OCI-LY1 (cell line): ENCODE measurements at regions not wholly inside any gene's neighbourhood (a gene's known extent, or its start where the extent isn't known, plus 50 kb on each side); places are given as distances from the start of the nearest gene placed in this dataset.

Source experiments
- EZH2 ChIP-seq: fragments of 200-600 bp; sonication (generic), shearing (Covaris generic); IDR thresholded peaks from 2 replicates; pipeline ENCODE4 v1.8.0; 2017; ENCODE audit warnings: borderline replicate concordance, mixed run types, mild to moderate bottlenecking, antibody characterized with exemption, low read length, moderate library complexity, mixed read lengths
- TF ChIP-seq, protein P1 (sequence below): fragments of 200-600 bp; sonication (generic), shearing (Covaris generic); IDR thresholded peaks from 2 replicates; pipeline ENCODE4 v1.5.1; 2017; ENCODE audit warnings: mild to moderate bottlenecking, antibody characterized with exemption, low read length, moderate library complexity, mixed read lengths

DNA sequence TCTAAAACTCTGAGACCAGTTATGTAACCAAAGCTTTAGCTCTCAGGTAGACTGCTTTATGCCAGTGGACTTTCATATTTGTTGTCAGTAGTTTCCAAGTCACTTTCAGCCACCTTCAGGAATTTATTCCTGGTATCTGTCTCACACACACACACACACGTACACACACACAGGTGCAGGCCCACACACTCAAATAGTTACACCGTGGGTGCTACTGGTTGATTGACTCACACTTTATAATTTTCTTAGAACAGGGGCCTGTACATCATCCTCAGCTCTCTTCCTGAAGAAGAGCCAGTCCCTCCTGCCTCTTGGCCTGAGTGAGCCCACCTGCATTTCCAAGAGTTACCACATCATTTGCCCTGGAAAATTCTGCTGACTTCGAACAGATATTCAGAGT lies 555.2 kb downstream of the SOX6 start:
- TF ChIP-seq, protein P1, sequence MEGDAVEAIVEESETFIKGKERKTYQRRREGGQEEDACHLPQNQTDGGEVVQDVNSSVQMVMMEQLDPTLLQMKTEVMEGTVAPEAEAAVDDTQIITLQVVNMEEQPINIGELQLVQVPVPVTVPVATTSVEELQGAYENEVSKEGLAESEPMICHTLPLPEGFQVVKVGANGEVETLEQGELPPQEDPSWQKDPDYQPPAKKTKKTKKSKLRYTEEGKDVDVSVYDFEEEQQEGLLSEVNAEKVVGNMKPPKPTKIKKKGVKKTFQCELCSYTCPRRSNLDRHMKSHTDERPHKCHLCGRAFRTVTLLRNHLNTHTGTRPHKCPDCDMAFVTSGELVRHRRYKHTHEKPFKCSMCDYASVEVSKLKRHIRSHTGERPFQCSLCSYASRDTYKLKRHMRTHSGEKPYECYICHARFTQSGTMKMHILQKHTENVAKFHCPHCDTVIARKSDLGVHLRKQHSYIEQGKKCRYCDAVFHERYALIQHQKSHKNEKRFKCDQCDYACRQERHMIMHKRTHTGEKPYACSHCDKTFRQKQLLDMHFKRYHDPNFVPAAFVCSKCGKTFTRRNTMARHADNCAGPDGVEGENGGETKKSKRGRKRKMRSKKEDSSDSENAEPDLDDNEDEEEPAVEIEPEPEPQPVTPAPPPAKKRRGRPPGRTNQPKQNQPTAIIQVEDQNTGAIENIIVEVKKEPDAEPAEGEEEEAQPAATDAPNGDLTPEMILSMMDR = no peak
- no peak for TF ChIP-seq EZH2
